Suprapubic skin (tissue), 4 donors: ENCODE measurements at regions not wholly inside any gene's neighbourhood (a gene's known extent, or its start where the extent isn't known, plus 50 kb on each side); places are given as distances from the start of the nearest gene placed in this dataset.

Experiments
- DNase-seq, 2 donors: peaks; one replicate each; pipeline ENCODE4 v3.0.0-alpha.2; 2019; ENCODE audit warnings: low spot score in 2 of 2
- H3K27ac ChIP-seq: fragments of 200-600 bp; sonication (generic); one replicate; pipeline ENCODE4 v1.5.1; 2019
- H3K27me3 ChIP-seq: fragments of 200-600 bp; sonication (generic); one replicate; pipeline ENCODE4 v1.5.1; 2019
- H3K36me3 ChIP-seq: fragments of 200-600 bp; sonication (generic); one replicate; pipeline ENCODE4 v1.5.1; 2019
- H3K4me1 ChIP-seq: fragments of 200-600 bp; sonication (generic); one replicate; pipeline ENCODE4 v1.5.1; 2019
- H3K4me3 ChIP-seq: fragments of 200-600 bp; sonication (generic); one replicate; pipeline ENCODE4 v1.5.1; 2019; ENCODE audit warnings: mild to moderate bottlenecking
- H3K9me3 ChIP-seq: fragments of 200-600 bp; sonication (generic); one replicate; pipeline ENCODE4 v1.5.1; 2019
- EP300 ChIP-seq: sonication (generic); formaldehyde crosslinking; IDR thresholded peaks from one replicate; pipeline ENCODE4 v1.6.1; 2017; ENCODE audit warnings: antibody characterized with exemption
- POLR2A ChIP-seq, 2 donors: fragments of 450-650 bp; IDR thresholded peaks; one replicate each; pipeline ENCODE4 v1.6.1; 2017; ENCODE audit warnings: antibody characterized with exemption in 2 of 2, mild to moderate bottlenecking in 2 of 2, moderate library complexity in 2 of 2
- POLR2AphosphoS5 ChIP-seq, 3 donors: sonication (generic); formaldehyde crosslinking; IDR thresholded peaks; one replicate each; pipeline ENCODE4 v1.6.1; 2017; ENCODE audit warnings: antibody characterized with exemption in 3 of 3
- WGBS: methylation state at CpG from one replicate; pipeline ENCODE4 v1.1.5; 2018; 5-methylcytosine and 5-hydroxymethylcytosine counted together
- TF ChIP-seq, protein P1 (sequence below), 2 donors: fragments of 200-600 bp in 1 of 2; fragments of 450-650 bp in 1 of 2; sonication (generic) in 1 of 2; IDR thresholded peaks; one replicate each; pipeline ENCODE4 v1.5.1; 2016 to 2019; ENCODE audit warnings: antibody characterized with exemption in 2 of 2, mild to moderate bottlenecking in 1 of 2, moderate library complexity in 1 of 2

DNA sequence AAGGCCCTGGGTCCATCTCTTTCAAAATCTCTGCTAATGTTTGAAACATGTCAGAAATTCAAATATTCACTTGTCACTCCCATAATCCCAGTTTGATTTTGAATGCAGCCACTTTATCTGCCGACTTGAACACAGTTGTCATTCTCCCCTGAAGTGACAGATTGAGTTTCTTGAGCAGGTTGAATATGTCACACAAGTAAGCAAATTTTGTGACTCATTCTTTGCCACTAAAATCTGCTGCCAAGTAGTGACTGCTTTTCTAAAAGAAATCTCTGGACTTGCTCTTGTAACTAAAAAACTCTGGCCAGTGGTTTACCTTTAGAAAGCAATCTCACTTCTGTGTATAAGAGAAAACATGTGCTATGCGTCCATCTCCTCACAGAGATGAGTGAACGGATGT lies 357.1 kb downstream of the LMO7 start:
- no peak overlapping the region for H3K27ac ChIP-seq
- H3K36me3 ChIP-seq = no peaks in the 10 kb centered on the region
- no peaks in the 10 kb centered on the region for H3K9me3 ChIP-seq
- H3K27me3 ChIP-seq = no peaks in the 10 kb centered on the region
- no peaks in the 10 kb centered on the region for H3K4me1 ChIP-seq
- no peak overlapping the region for H3K4me3 ChIP-seq
- DNase-seq = no peak
- 88% methylated on average over 3 of the region's 3 CpGs for WGBS
- no peak for TF ChIP-seq POLR2A (IDR thresholded peaks at IDR 0.05)
- no peak for TF ChIP-seq EP300
- TF ChIP-seq, protein P1, sequence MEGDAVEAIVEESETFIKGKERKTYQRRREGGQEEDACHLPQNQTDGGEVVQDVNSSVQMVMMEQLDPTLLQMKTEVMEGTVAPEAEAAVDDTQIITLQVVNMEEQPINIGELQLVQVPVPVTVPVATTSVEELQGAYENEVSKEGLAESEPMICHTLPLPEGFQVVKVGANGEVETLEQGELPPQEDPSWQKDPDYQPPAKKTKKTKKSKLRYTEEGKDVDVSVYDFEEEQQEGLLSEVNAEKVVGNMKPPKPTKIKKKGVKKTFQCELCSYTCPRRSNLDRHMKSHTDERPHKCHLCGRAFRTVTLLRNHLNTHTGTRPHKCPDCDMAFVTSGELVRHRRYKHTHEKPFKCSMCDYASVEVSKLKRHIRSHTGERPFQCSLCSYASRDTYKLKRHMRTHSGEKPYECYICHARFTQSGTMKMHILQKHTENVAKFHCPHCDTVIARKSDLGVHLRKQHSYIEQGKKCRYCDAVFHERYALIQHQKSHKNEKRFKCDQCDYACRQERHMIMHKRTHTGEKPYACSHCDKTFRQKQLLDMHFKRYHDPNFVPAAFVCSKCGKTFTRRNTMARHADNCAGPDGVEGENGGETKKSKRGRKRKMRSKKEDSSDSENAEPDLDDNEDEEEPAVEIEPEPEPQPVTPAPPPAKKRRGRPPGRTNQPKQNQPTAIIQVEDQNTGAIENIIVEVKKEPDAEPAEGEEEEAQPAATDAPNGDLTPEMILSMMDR (IDR thresholded peaks at IDR 0.05) = no peak
- no peak for TF ChIP-seq POLR2AphosphoS5 (IDR thresholded peaks at IDR 0.05)

DNA sequence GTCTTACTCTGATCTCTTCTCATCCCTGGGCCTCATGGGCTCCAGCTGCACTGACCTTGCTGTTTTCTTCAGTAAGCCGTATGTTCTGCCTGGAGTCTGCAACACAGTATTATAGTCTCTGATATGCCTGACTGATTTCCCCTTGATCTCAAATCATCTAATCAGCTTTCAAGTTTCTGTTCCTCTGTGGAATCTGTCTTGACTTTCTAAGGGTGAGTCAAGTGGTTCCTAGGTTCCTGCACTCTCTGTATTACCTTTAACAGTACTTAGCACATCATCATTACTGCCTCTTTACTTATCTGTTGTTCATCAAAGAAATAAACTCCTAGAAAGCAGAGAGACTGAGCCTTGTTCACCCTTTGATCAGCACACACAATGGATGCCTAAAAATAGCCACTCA lies 350.7 kb downstream of the LMO7 start:
- no peak overlapping the region for H3K27ac ChIP-seq
- DNase-seq = no peak
- WGBS = 89% methylated on average over 1 of the region's 1 CpG
- H3K4me3 ChIP-seq = no peak overlapping the region
- no peaks in the 10 kb centered on the region for H3K27me3 ChIP-seq
- H3K4me1 ChIP-seq = no peaks in the 10 kb centered on the region
- TF ChIP-seq, protein P1 (IDR thresholded peaks at IDR 0.05) = no peak
- no peak for TF ChIP-seq POLR2AphosphoS5 (IDR thresholded peaks at IDR 0.05)
- no peak for TF ChIP-seq POLR2A (IDR thresholded peaks at IDR 0.05)
- no peak for TF ChIP-seq EP300
- H3K9me3 ChIP-seq = peaks cover 3% of the 10 kb centered on the region
- H3K36me3 ChIP-seq = no peaks in the 10 kb centered on the region

DNA sequence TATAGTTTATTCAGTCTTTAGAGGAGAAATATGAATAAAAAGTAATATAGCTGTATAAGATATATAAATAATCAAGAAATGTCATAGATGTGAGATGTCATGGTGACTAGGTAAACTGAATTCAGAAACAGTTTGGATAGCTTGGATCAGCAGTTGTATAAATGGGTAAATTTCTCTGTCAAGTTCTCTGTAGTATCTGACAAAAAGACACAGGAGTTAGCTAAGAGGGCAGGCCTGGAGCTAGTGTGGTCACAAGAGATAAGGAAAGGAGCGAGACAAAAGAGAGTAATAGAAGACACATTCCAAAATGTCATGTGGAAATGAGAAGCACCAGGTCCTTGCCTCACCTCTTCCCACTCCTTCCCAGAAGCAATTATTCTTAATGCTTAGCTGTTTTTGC lies 349.0 kb downstream of the LMO7 start:
- Histone ChIP-seq H3K4me3 (no peak overlapping the region), H3K4me1 (no peaks in the 10 kb centered on the region), H3K9me3 (peaks cover 3% of the 10 kb centered on the region), H3K27ac (no peak overlapping the region), H3K36me3 (no peaks in the 10 kb centered on the region), H3K27me3 (no peaks in the 10 kb centered on the region)
- TF ChIP-seq POLR2A (IDR thresholded peaks at IDR 0.05) (no peak), EP300 (no peak), POLR2AphosphoS5 (IDR thresholded peaks at IDR 0.05) (no peak)
- TF ChIP-seq, protein P1 (IDR thresholded peaks at IDR 0.05) = no peak
- WGBS = 83% methylated on average over 1 of the region's 1 CpG
- no peak for DNase-seq

DNA sequence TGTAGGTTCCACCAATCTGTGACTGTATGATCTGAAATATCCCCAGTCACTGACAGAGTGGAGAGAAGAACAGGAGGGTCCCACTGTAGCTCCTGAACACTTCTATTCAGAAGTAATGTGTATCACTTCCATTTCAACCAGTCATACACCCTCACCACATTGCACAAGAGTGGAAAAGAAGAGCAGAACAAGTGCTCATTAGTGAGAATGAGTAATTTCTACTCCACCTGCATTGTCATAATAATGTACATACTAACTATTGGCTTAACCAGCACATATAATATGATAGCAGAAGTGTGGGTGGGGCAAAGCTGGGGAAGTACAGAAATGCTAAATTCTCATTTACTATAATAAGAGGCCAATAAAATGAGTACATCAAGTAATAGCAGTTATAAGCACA lies 342.7 kb downstream of the LMO7 start:
- no peaks in the 10 kb centered on the region for H3K36me3 ChIP-seq
- H3K27ac ChIP-seq = no peak overlapping the region
- no peak overlapping the region for H3K4me3 ChIP-seq
- TF ChIP-seq POLR2A (IDR thresholded peaks at IDR 0.05) = no peak
- TF ChIP-seq EP300 = no peak
- TF ChIP-seq, protein P1 (IDR thresholded peaks at IDR 0.05) = no peak
- no peak for TF ChIP-seq POLR2AphosphoS5 (IDR thresholded peaks at IDR 0.05)
- no peaks in the 10 kb centered on the region for H3K9me3 ChIP-seq
- no peaks in the 10 kb centered on the region for H3K27me3 ChIP-seq
- no peak for DNase-seq
- no peaks in the 10 kb centered on the region for H3K4me1 ChIP-seq

DNA sequence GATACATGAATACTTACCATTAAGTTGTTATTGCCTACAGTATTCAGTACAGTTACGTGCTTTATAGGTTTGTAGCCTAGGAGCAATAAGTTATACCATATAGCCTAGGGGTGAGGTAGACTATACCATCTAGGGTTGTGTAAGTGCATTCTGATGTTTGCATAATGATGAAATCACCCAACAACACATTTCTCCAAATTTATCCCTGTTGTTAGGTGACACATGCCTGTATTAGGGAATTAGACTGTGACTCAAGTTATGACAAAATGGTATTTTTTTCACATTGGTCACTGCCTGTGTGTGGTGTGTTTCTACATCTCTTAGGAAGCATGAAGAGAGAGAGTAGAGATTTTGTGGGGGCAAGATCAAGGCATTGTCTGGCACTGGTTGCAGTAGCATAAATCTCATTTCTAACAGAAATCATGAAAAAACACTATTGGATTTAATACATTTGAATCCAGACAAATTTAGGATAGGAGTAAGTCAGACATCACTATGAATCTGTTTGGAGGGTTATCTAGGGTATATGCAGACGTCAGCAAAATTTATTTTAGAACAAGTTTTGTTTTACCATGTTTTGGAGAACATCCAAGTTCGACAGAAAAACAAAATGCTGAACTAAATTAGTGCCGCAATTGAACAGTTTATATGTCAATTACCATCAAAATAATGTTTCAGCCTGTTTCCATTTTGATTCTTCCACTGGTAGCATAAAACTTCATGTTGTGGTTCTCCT lies 332.1 kb downstream of the LMO7 start:
- Histone ChIP-seq H3K4me3 (no peak overlapping the region), H3K27ac (no peak overlapping the region), H3K4me1 (no peaks in the 10 kb centered on the region), H3K27me3 (no peaks in the 10 kb centered on the region), H3K9me3 (no peaks in the 10 kb centered on the region), H3K36me3 (no peaks in the 10 kb centered on the region)
- 57% methylated on average over 4 of the region's 4 CpGs for WGBS
- no peak for DNase-seq
- no peak for TF ChIP-seq POLR2A (IDR thresholded peaks at IDR 0.05)
- TF ChIP-seq, protein P1 (IDR thresholded peaks at IDR 0.05) = no peak
- no peak for TF ChIP-seq POLR2AphosphoS5 (IDR thresholded peaks at IDR 0.05)
- TF ChIP-seq EP300 = no peak
